Endothelial cell of umbilical vein (primary cell): ENCODE measurements at regions not wholly inside any gene's neighbourhood (a gene's known extent, or its start where the extent isn't known, plus 50 kb on each side); places are given as distances from the start of the nearest gene placed in this dataset.

Experiments
- BruUV-seq: library from RNA; stranded (reverse); fragments of 400-500 nt; replicated peaks from 2 replicates; lab custom pipeline; 2021; lab: Mats Ljungman, UMichigan
- CTCF ChIA-PET: fragments of 300-600, 350-600 bp; sonication (Branson Sonifier 250); formaldehyde crosslinking; loops from one replicate; lab custom pipeline; 2021; ENCODE audit warnings: antibody characterized with exemption, inconsistent platforms; lab: Charles Lee
- POLR2A ChIA-PET: fragments of 300-600, 350-600 bp; sonication (Branson Sonifier 250); formaldehyde crosslinking; loops from one replicate; lab custom pipeline; 2021; ENCODE audit warnings: antibody characterized with exemption, inconsistent platforms; lab: Charles Lee
- DNase-seq: peaks from one replicate; pipeline ENCODE4 v3.0.0-alpha.2; 2011; ENCODE audit warnings: low read depth, low spot score
- FAIRE-seq: peaks from 2 replicates; lab custom pipeline; 2011; peaks lifted over from hg19 to GRCh38; lab: Jason Lieb, UNC
- H2AFZ ChIP-seq: 2 replicates; pipeline ENCODE4 v1.6.0; 2012; ENCODE audit warnings: low read depth, low read length, control low read depth, inconsistent platforms
- H3K27ac ChIP-seq: 2 replicates; pipeline ENCODE4 v1.5.1; 2011; ENCODE audit warnings: low read depth, mild to moderate bottlenecking, control low read depth, low read length, moderate library complexity; ENCODE audit not compliant: insufficient read depth
- H3K27me3 ChIP-seq, 2 experiments: 2 replicates each; pipeline versions ENCODE4 v1.6.0 to v1.6.1; 2011; ENCODE audit warnings: low read length in 2 of 2, mixed read lengths in 1 of 2; ENCODE audit not compliant: control insufficient read depth in 2 of 2, insufficient read depth in 2 of 2
- H3K36me3 ChIP-seq, 2 experiments: 2 replicates in 1 of 2; 3 replicates in 1 of 2; pipeline ENCODE4 v1.5.1; 2011; ENCODE audit warnings: low read length in 2 of 2, mild to moderate bottlenecking in 1 of 2, moderate library complexity in 1 of 2; ENCODE audit not compliant: control insufficient read depth in 2 of 2, insufficient read depth in 2 of 2; ENCODE audit errors: extremely low read depth in 1 of 2
- H3K4me1 ChIP-seq: 3 replicates; pipeline ENCODE4 v1.5.1; 2011; ENCODE audit warnings: mild to moderate bottlenecking, low read length; ENCODE audit not compliant: control insufficient read depth, insufficient read depth; ENCODE audit errors: extremely low read depth
- H3K4me2 ChIP-seq: 2 replicates; pipeline ENCODE4 v1.6.1; 2011; ENCODE audit warnings: low read length, control low read depth, mixed read lengths; ENCODE audit not compliant: insufficient read depth
- H3K4me3 ChIP-seq, 3 experiments: fragments of 200-600 bp in 1 of 3; sonication (generic), shearing (Covaris generic) in 1 of 3; replicated peaks in 1 of 3; 2 replicates each; pipeline ENCODE4 v1.5.1; 2011 to 2016; ENCODE audit warnings: control low read depth in 3 of 3, low read length in 3 of 3, mild to moderate bottlenecking in 2 of 3, inconsistent platforms in 1 of 3, low read depth in 1 of 3, moderate library complexity in 1 of 3; ENCODE audit not compliant: insufficient read depth in 1 of 3
- H3K79me2 ChIP-seq: 2 replicates; pipeline ENCODE4 v1.6.0; 2012; ENCODE audit warnings: low read length, inconsistent platforms; ENCODE audit not compliant: control insufficient read depth, insufficient read depth
- H3K9ac ChIP-seq: replicated peaks from 2 replicates; pipeline ENCODE3; 2011; ENCODE audit warnings: low read length, control low read depth; ENCODE audit not compliant: insufficient read depth; ENCODE audit errors: extremely low read depth
- H3K9me1 ChIP-seq: replicated peaks from 3 replicates; pipeline ENCODE4 v1.6.0; 2011; ENCODE audit warnings: mild to moderate bottlenecking, low read length; ENCODE audit not compliant: control insufficient read depth, insufficient read depth; ENCODE audit errors: extremely low read depth
- H3K9me3 ChIP-seq: replicated peaks from 2 replicates; pipeline ENCODE4 v1.5.1; 2012; ENCODE audit warnings: low read length, inconsistent platforms; ENCODE audit not compliant: control insufficient read depth, insufficient read depth
- H4K20me1 ChIP-seq: replicated peaks from 2 replicates; pipeline ENCODE3; 2011; ENCODE audit warnings: mild to moderate bottlenecking, low read length; ENCODE audit not compliant: control insufficient read depth, insufficient read depth; ENCODE audit errors: extremely low read depth
- EZH2 ChIP-seq: IDR thresholded peaks from 2 replicates; pipeline ENCODE4 v1.6.1; 2012; ENCODE audit warnings: borderline replicate concordance, low read depth, mild to moderate bottlenecking, moderate library complexity, low read length, inconsistent platforms; ENCODE audit not compliant: severe bottlenecking
- FOS ChIP-seq: IDR thresholded peaks from 2 replicates; pipeline ENCODE4 v1.6.1; 2011; ENCODE audit warnings: mild to moderate bottlenecking, low read length, moderate library complexity, borderline replicate concordance; ENCODE audit not compliant: insufficient read depth
- GATA2 ChIP-seq: IDR thresholded peaks from 2 replicates; pipeline ENCODE4 v1.7.0; 2011; ENCODE audit warnings: low read depth, mild to moderate bottlenecking, moderate library complexity, mixed read lengths, low read length; ENCODE audit not compliant: insufficient read length, insufficient read depth
- JUN ChIP-seq: IDR thresholded peaks from 2 replicates; pipeline ENCODE4 v1.6.1; 2011; ENCODE audit warnings: borderline replicate concordance, low read depth; ENCODE audit not compliant: insufficient read length, insufficient read depth
- MAX ChIP-seq: IDR thresholded peaks from 2 replicates; pipeline ENCODE4 v1.6.1; 2011; ENCODE audit not compliant: insufficient read depth, insufficient read length
- MYC ChIP-seq: IDR thresholded peaks from one replicate; pipeline ENCODE4 v1.6.1; 2011; ENCODE audit warnings: mild to moderate bottlenecking, low read depth, low read length
- POLR2A ChIP-seq: IDR thresholded peaks from 2 replicates; pipeline ENCODE4 v1.6.1; 2012; ENCODE audit warnings: low read depth, mild to moderate bottlenecking, control low read depth, low read length
- POLR2AphosphoS5 ChIP-seq: IDR thresholded peaks from 2 replicates; pipeline ENCODE4 v1.6.1; 2012; ENCODE audit warnings: low read depth, mild to moderate bottlenecking, control low read depth, low read length, moderate library complexity; ENCODE audit not compliant: insufficient read depth
- dilution Hi-C: fragments of 300-500 bp; cut with MboI; formaldehyde crosslinking; loops from one replicate; pipeline ENCODE4 v1.15.0; 2019; ENCODE audit warnings: low sequenced_read_pairs; ENCODE audit not compliant: extremely low pct_ligation_motif_present
- intact Hi-C: fragments of 100-400 bp; cut with micrococcal nuclease; formaldehyde crosslinking; loops from one replicate; pipeline ENCODE4 v1.10.0; 2022
- TF ChIP-seq, protein P1 (sequence below), 2 donors: IDR thresholded peaks; 1 replicate in 1 of 2; 2 replicates in 1 of 2; pipeline ENCODE4 v1.5.1; 2011; ENCODE audit warnings: low read length in 2 of 2, mild to moderate bottlenecking in 2 of 2, moderate library complexity in 2 of 2, control low read depth in 1 of 2, inconsistent platforms in 1 of 2, low read depth in 1 of 2; ENCODE audit not compliant: insufficient read depth in 1 of 2; ENCODE audit errors: extremely low read depth in 1 of 2

DNA sequence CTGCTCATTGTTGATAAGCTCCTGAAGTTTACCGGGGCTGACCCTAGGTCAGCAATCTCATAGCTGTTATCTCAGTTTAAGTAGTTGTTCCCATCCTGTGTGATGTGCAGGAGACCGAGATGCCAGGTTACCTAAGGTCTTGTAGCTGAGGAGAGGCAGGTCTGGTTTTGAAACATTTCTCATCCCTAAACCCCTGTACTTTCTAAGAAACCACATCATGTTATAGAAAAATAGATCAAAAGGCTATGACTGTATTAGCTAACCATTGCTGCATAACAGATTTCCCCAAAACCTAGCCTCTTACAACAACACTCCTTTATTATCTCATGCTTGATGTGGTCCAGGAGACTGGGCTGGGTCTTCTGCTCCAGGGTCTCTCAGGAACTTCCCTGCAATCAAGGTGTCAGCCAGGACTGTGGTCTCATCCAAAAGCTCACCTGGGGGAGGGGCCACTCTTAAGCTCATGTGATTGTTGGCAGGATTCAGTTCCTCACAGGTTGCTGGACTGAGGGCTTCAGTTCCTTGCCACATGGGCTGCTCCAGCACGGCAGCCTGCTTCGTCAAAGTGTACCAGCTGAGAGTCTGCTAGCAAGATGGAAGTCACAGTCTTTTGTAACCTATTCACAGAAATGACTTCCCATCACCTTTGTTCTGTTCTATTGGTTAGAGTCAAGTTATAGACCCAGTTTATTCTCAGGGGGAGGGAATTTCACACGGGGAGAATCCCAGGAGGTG, 60.9 kb upstream of the CLCN4 start:
- ChIA-PET CTCF (interaction anchor here (0.9 to 1.5 kb wide), 3 partner anchors 10 to 24 kb away, joined by 3 to 7 read pairs (median 3); no protein-coding TSS in a partner anchor), POLR2A (no interaction called here)
- intact Hi-C loops = no loop called here
- Histone ChIP-seq H3K27me3 (no peaks in the 10 kb centered on the region), H3K36me3 (peaks cover 9 to 10% of the 10 kb centered on the region in 2 experiments), H3K4me2 (no peak overlapping the region), H3K9ac (no peak overlapping the region), H2AFZ (no peak overlapping the region), H4K20me1 (no peaks in the 10 kb centered on the region), H3K4me3 (no peak overlapping the region), H3K27ac (no peak overlapping the region), H3K4me1 (no peaks in the 10 kb centered on the region), H3K9me3 (no peaks in the 10 kb centered on the region), H3K79me2 (no peaks in the 10 kb centered on the region), H3K9me1 (no peaks in the 10 kb centered on the region)
- dilution Hi-C loops = no loop called here
- FAIRE-seq (no peak), DNase-seq (no peak)
- TF ChIP-seq FOS (no peak), MAX (no peak), MYC (no peak), GATA2 (no peak), JUN (no peak), EZH2 (no peak), POLR2A (no peak), POLR2AphosphoS5 (no peak)
- TF ChIP-seq, protein P1, sequence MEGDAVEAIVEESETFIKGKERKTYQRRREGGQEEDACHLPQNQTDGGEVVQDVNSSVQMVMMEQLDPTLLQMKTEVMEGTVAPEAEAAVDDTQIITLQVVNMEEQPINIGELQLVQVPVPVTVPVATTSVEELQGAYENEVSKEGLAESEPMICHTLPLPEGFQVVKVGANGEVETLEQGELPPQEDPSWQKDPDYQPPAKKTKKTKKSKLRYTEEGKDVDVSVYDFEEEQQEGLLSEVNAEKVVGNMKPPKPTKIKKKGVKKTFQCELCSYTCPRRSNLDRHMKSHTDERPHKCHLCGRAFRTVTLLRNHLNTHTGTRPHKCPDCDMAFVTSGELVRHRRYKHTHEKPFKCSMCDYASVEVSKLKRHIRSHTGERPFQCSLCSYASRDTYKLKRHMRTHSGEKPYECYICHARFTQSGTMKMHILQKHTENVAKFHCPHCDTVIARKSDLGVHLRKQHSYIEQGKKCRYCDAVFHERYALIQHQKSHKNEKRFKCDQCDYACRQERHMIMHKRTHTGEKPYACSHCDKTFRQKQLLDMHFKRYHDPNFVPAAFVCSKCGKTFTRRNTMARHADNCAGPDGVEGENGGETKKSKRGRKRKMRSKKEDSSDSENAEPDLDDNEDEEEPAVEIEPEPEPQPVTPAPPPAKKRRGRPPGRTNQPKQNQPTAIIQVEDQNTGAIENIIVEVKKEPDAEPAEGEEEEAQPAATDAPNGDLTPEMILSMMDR (IDR thresholded peaks at IDR 0.05; ENCODE audit: extremely low read depth in 1 of 2, insufficient read depth in 1 of 2, low read depth in 1 of 2, low read length in 2 of 2) = no peak
- BruUV-seq = no TSS peak
